Transverse colon (tissue), 4 donors: ENCODE measurements at regions not wholly inside any gene's neighbourhood (a gene's known extent, or its start where the extent isn't known, plus 50 kb on each side); places are given as distances from the start of the nearest gene placed in this dataset.

Source experiments
- CTCF ChIP-seq, 5 experiments: fragments of 200-600 bp in 3 of 5; fragments of 450-650 bp in 2 of 5; sonication (generic) in 3 of 5; IDR thresholded peaks; 1 replicate in 2 of 5; 2 replicates in 3 of 5; pipeline ENCODE4 v1.5.1; 2016 to 2017; ENCODE audit warnings: antibody characterized with exemption in 5 of 5, inconsistent platforms in 3 of 5, mild to moderate bottlenecking in 2 of 5, moderate library complexity in 1 of 5
- EP300 ChIP-seq: sonication (generic); formaldehyde crosslinking; IDR thresholded peaks from one replicate; pipeline ENCODE4 v1.6.1; 2017; ENCODE audit warnings: antibody characterized with exemption, low read depth
- POLR2AphosphoS5 ChIP-seq, 3 donors: sonication (generic); formaldehyde crosslinking; IDR thresholded peaks; one replicate each; pipeline ENCODE4 v1.6.1; 2016; ENCODE audit warnings: antibody characterized with exemption in 3 of 3

GRCh38 chr11:36777311-36777710 is 179.3 kb upstream of the RAG2 start:
- TF ChIP-seq CTCF (IDR thresholded peaks at IDR 0.05) (no peak), POLR2AphosphoS5 (IDR thresholded peaks at IDR 0.05) (no peak), EP300 (no peak)
